Sigmoid colon (tissue), 6 donors: ENCODE measurements at regions not wholly inside any gene's neighbourhood (a gene's known extent, or its start where the extent isn't known, plus 50 kb on each side); places are given as distances from the start of the nearest gene placed in this dataset.
A peak's percentile ranks its signal among the peaks of the same experiment; 100 is the strongest.

ENCODE experiments used
- DNase-seq: peaks from one replicate; pipeline ENCODE4 v3.0.0-alpha.2; 2019
- H3K27ac ChIP-seq, 4 donors: fragments of 200-600 bp; sonication (generic); one replicate each; pipeline ENCODE4 v1.5.1; 2016 to 2019; ENCODE audit warnings: mild to moderate bottlenecking in 1 of 4
- H3K27me3 ChIP-seq, 3 donors: fragments of 200-600 bp; sonication (generic); one replicate each; pipeline ENCODE4 v1.5.1; 2019; ENCODE audit warnings: mild to moderate bottlenecking in 1 of 3
- H3K36me3 ChIP-seq, 4 donors: fragments of 200-600 bp; sonication (generic); one replicate each; pipeline ENCODE4 v1.5.1; 2016 to 2019
- H3K4me1 ChIP-seq, 4 donors: fragments of 200-600 bp; sonication (generic); one replicate each; pipeline ENCODE4 v1.5.1; 2017 to 2019
- H3K4me3 ChIP-seq, 4 donors: fragments of 200-600 bp; sonication (generic); one replicate each; pipeline ENCODE4 v1.5.1; 2017 to 2019; ENCODE audit warnings: mild to moderate bottlenecking in 2 of 4, moderate library complexity in 1 of 4
- H3K9me3 ChIP-seq, 4 donors: fragments of 200-600 bp in 3 of 4; sonication (generic) in 3 of 4; one replicate each; pipeline versions ENCODE4 v1.5.1 to v1.6.1; 2013 to 2019
- CTCF ChIP-seq, 4 experiments: fragments of 450-650 bp in 3 of 4; fragments of 200-600 bp in 1 of 4; IDR thresholded peaks; one replicate each; pipeline ENCODE4 v1.5.1; 2016 to 2019; ENCODE audit warnings: antibody characterized with exemption in 4 of 4, mild to moderate bottlenecking in 3 of 4, moderate library complexity in 2 of 4
- EP300 ChIP-seq, 4 donors: sonication (generic); formaldehyde crosslinking; IDR thresholded peaks; one replicate each; pipeline ENCODE4 v1.6.1; 2017; ENCODE audit warnings: antibody characterized with exemption in 4 of 4
- POLR2A ChIP-seq, 2 donors: fragments of 450-650 bp; IDR thresholded peaks; one replicate each; pipeline ENCODE4 v1.6.1; 2016; ENCODE audit warnings: antibody characterized with exemption in 2 of 2, mild to moderate bottlenecking in 2 of 2, moderate library complexity in 2 of 2
- POLR2AphosphoS5 ChIP-seq, 4 donors: sonication (generic); formaldehyde crosslinking; IDR thresholded peaks; one replicate each; pipeline ENCODE4 v1.6.1; 2017; ENCODE audit warnings: antibody characterized with exemption in 4 of 4
- WGBS, 2 donors: extraction: QIAGEN DNeasy Blood & Tissue Kit; methylation state at CpG; one replicate each; pipeline ENCODE4 v1.1.7; 2013; 5-methylcytosine and 5-hydroxymethylcytosine counted together
- intact Hi-C: fragments of 100-400 bp; cut with DNase I; formaldehyde crosslinking; loops from one replicate; pipeline ENCODE4 v1.15.1; 2023
- donor health status: healthy with polysubstance abuse.
- donor health status: healthy.

- H3K36me3 ChIP-seq, result no peaks in the 10 kb centered on the region
- DNase-seq, result no peak
- H3K9me3 ChIP-seq, result no peaks in the 10 kb centered on the region
- no peak overlapping the region for H3K4me3 ChIP-seq
- no peak overlapping the region for H3K27ac ChIP-seq
- H3K4me1 ChIP-seq, result no peaks in the 10 kb centered on the region
- 91% methylated on average over 10 of the region's 10 CpGs for WGBS, 2 donors
- intact Hi-C loops, result no loop called here
- TF ChIP-seq EP300 (IDR thresholded peaks at IDR 0.05) (no peak), CTCF (IDR thresholded peaks at IDR 0.05) (no peak), POLR2AphosphoS5 (IDR thresholded peaks at IDR 0.05) (no peak), POLR2A (IDR thresholded peaks at IDR 0.05) (no peak)
- no peaks in the 10 kb centered on the region for H3K27me3 ChIP-seq
These were observed 189.9 kb upstream of the CXCL12 start for GRCh38 chr10:44574596-44575480.

GRCh38 chr10:44575601-44576380 is 190.9 kb upstream of the CXCL12 start:
- Histone ChIP-seq H3K36me3 (no peaks in the 10 kb centered on the region), H3K27me3 (no peaks in the 10 kb centered on the region), H3K4me3 (no peak overlapping the region), H3K4me1 (no peaks in the 10 kb centered on the region), H3K27ac (peak overlapping the region in 1 of 4 donors; percentile 37), H3K9me3 (no peaks in the 10 kb centered on the region)
- intact Hi-C loops, result no loop called here
- no peak for DNase-seq
- WGBS, 2 donors, result 92 to 93% methylated on average over 18 of the region's 18 CpGs
- TF ChIP-seq POLR2A (IDR thresholded peaks at IDR 0.05), result no peak
- no peak for TF ChIP-seq CTCF (IDR thresholded peaks at IDR 0.05)
- no peak for TF ChIP-seq EP300 (IDR thresholded peaks at IDR 0.05)
- TF ChIP-seq POLR2AphosphoS5 (IDR thresholded peaks at IDR 0.05), result no peak

- intact Hi-C loops, result no loop called here
- peak overlapping the region in 2 of 4 donors; percentile 6 to 30 for H3K27ac ChIP-seq
- WGBS, 2 donors, result 71 to 81% methylated on average over 6 of the region's 6 CpGs
- TF ChIP-seq EP300 (IDR thresholded peaks at IDR 0.05) (no peak), POLR2AphosphoS5 (IDR thresholded peaks at IDR 0.05) (no peak), POLR2A (IDR thresholded peaks at IDR 0.05) (no peak), CTCF (IDR thresholded peaks at IDR 0.05) (no peak)
- H3K27me3 ChIP-seq, result no peaks in the 10 kb centered on the region
- H3K9me3 ChIP-seq, result no peaks in the 10 kb centered on the region
- H3K4me1 ChIP-seq, result no peaks in the 10 kb centered on the region
- no peak for DNase-seq
- H3K36me3 ChIP-seq, result no peaks in the 10 kb centered on the region
- H3K4me3 ChIP-seq, result no peak overlapping the region
These were observed 191.8 kb upstream of the CXCL12 start for GRCh38 chr10:44576702-44577191.

- Histone ChIP-seq H3K4me3 (no peak overlapping the region), H3K4me1 (no peaks in the 10 kb centered on the region), H3K9me3 (no peaks in the 10 kb centered on the region), H3K36me3 (no peaks in the 10 kb centered on the region), H3K27ac (peak overlapping the region in 1 of 4 donors; percentile 30), H3K27me3 (no peaks in the 10 kb centered on the region)
- DNase-seq, result no peak
- TF ChIP-seq POLR2AphosphoS5 (IDR thresholded peaks at IDR 0.05) (no peak), POLR2A (IDR thresholded peaks at IDR 0.05) (no peak), EP300 (IDR thresholded peaks at IDR 0.05) (no peak), CTCF (IDR thresholded peaks at IDR 0.05) (no peak)
- intact Hi-C loops, result no loop called here
- WGBS, 2 donors, result 91 to 96% methylated on average over 3 of the region's 3 CpGs
These were observed 192.6 kb upstream of the CXCL12 start for GRCh38 chr10:44577533-44577932.
